ENCODE measurements at regions not wholly inside any gene's neighbourhood (a gene's known extent, or its start where the extent isn't known, plus 50 kb on each side); places are given as distances from the start of the nearest gene placed in this dataset.

GRCh38 chr3:81952141-81952540, 190.7 kb upstream of the GBE1 start:
- TF ChIP-seq CTCF (conservative IDR thresholded peaks at IDR 0.05; ENCODE audit: low read depth), result no peak
- ChIA-PET CTCF (no interaction called here), POLR2A (ENCODE audit: low non-redundant PET) (no interaction called here)
- H3K27ac ChIP-seq, result no peak overlapping the region
- DNase-seq (ENCODE audit: low spot score), result no peak

GRCh38 chr3:81951636-81952035, 190.2 kb upstream of the GBE1 start:
- POLR2A ChIA-PET (ENCODE audit: low non-redundant PET), result no interaction called here
- CTCF ChIA-PET, result no interaction called here
- DNase-seq (ENCODE audit: low spot score), result no peak
- TF ChIP-seq CTCF (conservative IDR thresholded peaks at IDR 0.05; ENCODE audit: low read depth), result no peak
- no peak overlapping the region for H3K27ac ChIP-seq

- ChIA-PET POLR2A (ENCODE audit: low non-redundant PET) (no interaction called here), CTCF (no interaction called here)
- no peak for DNase-seq (ENCODE audit: low spot score)
- H3K27ac ChIP-seq, result no peak overlapping the region
- TF ChIP-seq CTCF (conservative IDR thresholded peaks at IDR 0.05; ENCODE audit: low read depth), result no peak
Observed at GRCh38 chr3:81951106-81951505, 189.7 kb upstream of the GBE1 start.

- POLR2A ChIA-PET (ENCODE audit: low non-redundant PET), result no interaction called here
- CTCF ChIA-PET, result no interaction called here
- no peak for TF ChIP-seq CTCF (conservative IDR thresholded peaks at IDR 0.05; ENCODE audit: low read depth)
- no peak overlapping the region for H3K27ac ChIP-seq
- DNase-seq (ENCODE audit: low spot score), result no peak
Observed at GRCh38 chr3:81947359-81947758, 185.9 kb upstream of the GBE1 start.

- TF ChIP-seq CTCF (conservative IDR thresholded peaks at IDR 0.05; ENCODE audit: low read depth), result no peak
- DNase-seq (ENCODE audit: low spot score), result no peak
- ChIA-PET POLR2A (ENCODE audit: low non-redundant PET) (no interaction called here), CTCF (interaction anchor here (0.7 kb wide), 1 partner anchor 210 kb away, joined by 3 read pairs; no protein-coding TSS in a partner anchor)
- H3K27ac ChIP-seq, result no peak overlapping the region
Observed at GRCh38 chr3:81938681-81939080, 177.2 kb upstream of the GBE1 start.

GRCh38 chr3:81936817-81937216, 175.4 kb upstream of the GBE1 start:
- ChIA-PET CTCF (no interaction called here), POLR2A (ENCODE audit: low non-redundant PET) (no interaction called here)
- DNase-seq (ENCODE audit: low spot score), result no peak
- TF ChIP-seq CTCF (conservative IDR thresholded peaks at IDR 0.05; ENCODE audit: low read depth), result no peak
- no peak overlapping the region for H3K27ac ChIP-seq

GRCh38 chr3:81932681-81933080, 171.2 kb upstream of the GBE1 start:
- DNase-seq (ENCODE audit: low spot score), result no peak
- no peak for TF ChIP-seq CTCF (conservative IDR thresholded peaks at IDR 0.05; ENCODE audit: low read depth)
- POLR2A ChIA-PET (ENCODE audit: low non-redundant PET), result no interaction called here
- CTCF ChIA-PET, result no interaction called here
- no peak overlapping the region for H3K27ac ChIP-seq

All from RWPE1 (cell line).